Fibroblast of lung (primary cell): ENCODE measurements at regions not wholly inside any gene's neighbourhood (a gene's known extent, or its start where the extent isn't known, plus 50 kb on each side); places are given as distances from the start of the nearest gene placed in this dataset.
"Not testable (repeated sequence)": the region's sequence is repeated elsewhere in the genome, so short reads cannot be mapped to it uniquely, and the experiment has no call there.

Source experiments
- CTCF ChIP-seq, 2 donors: IDR thresholded peaks in 1 of 2; conservative IDR thresholded peaks in 1 of 2; 1 replicate in 1 of 2; 2 replicates in 1 of 2; pipeline ENCODE4 v1.5.1; 2011 to 2012; ENCODE audit warnings: low read length in 2 of 2, control low read depth in 1 of 2, inconsistent platforms in 1 of 2, low read depth in 1 of 2, mild to moderate bottlenecking in 1 of 2
- EZH2 ChIP-seq: IDR thresholded peaks from 2 replicates; pipeline ENCODE4 v1.5.1; 2012; ENCODE audit warnings: low read length, control low read depth, mild to moderate bottlenecking; ENCODE audit errors: missing control alignments

GRCh38 chr2:67166511-67166910, 230.6 kb upstream of the ETAA1 start:
- TF ChIP-seq CTCF (conservative IDR thresholded peaks at IDR 0.05 in 1 of 2, IDR thresholded peaks at IDR 0.05 in 1 of 2; ENCODE audit: low read depth in 1 of 2, low read length in 2 of 2); EZH2: not testable (repeated sequence)
